ENCODE measurements at regions not wholly inside any gene's neighbourhood (a gene's known extent, or its start where the extent isn't known, plus 50 kb on each side); places are given as distances from the start of the nearest gene placed in this dataset.

DNA sequence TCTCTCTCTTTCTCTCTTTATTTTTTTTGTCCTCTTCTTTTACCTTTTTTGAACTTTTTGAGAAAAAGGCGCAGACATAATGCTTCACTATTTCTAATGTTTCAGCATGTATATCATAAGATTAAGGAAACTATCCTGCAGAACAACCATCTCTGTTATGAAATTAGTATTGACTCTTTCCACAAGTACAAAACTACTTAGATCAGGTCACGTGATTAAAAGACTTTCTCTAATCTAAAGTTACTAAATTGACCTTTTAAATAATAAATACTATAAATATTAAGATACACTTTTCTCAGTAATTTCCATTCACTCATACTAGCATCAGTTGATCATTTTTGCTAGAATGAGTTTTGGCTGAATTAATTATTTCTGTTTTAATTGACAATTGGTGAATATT is 844.5 kb upstream of the LRFN5 start:
- no peak overlapping the region for H2AFZ ChIP-seq (ENCODE audit: low read depth, low read length, severe bottlenecking)
- H3K4me3 ChIP-seq (ENCODE audit: insufficient read depth, low read length, poor library complexity, severe bottlenecking): no peak overlapping the region
- no peaks in the 10 kb centered on the region for H3K9me2 ChIP-seq (replicated peaks; ENCODE audit: insufficient read depth, low read length)
- H4K20me1 ChIP-seq (ENCODE audit: low read depth, low read length): no peaks in the 10 kb centered on the region
- no peak overlapping the region for H3K4me2 ChIP-seq (ENCODE audit: low read depth, low read length, poor library complexity, severe bottlenecking)
- H3K27ac ChIP-seq (ENCODE audit: low read depth, low read length): no peak overlapping the region
- no peaks in the 10 kb centered on the region for H3K9me3 ChIP-seq (ENCODE audit: insufficient read depth, low read length)
- H3K79me2 ChIP-seq (ENCODE audit: insufficient read depth, low read length): no peaks in the 10 kb centered on the region
- no peak overlapping the region for H3K9ac ChIP-seq (ENCODE audit: low read length)
- H3K36me3 ChIP-seq (ENCODE audit: low read length): no peaks in the 10 kb centered on the region
- TF ChIP-seq, protein P1, sequence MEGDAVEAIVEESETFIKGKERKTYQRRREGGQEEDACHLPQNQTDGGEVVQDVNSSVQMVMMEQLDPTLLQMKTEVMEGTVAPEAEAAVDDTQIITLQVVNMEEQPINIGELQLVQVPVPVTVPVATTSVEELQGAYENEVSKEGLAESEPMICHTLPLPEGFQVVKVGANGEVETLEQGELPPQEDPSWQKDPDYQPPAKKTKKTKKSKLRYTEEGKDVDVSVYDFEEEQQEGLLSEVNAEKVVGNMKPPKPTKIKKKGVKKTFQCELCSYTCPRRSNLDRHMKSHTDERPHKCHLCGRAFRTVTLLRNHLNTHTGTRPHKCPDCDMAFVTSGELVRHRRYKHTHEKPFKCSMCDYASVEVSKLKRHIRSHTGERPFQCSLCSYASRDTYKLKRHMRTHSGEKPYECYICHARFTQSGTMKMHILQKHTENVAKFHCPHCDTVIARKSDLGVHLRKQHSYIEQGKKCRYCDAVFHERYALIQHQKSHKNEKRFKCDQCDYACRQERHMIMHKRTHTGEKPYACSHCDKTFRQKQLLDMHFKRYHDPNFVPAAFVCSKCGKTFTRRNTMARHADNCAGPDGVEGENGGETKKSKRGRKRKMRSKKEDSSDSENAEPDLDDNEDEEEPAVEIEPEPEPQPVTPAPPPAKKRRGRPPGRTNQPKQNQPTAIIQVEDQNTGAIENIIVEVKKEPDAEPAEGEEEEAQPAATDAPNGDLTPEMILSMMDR (IDR thresholded peaks at IDR 0.05; ENCODE audit: insufficient read depth, low read length, poor library complexity, severe bottlenecking): no peak
- no peak for TF ChIP-seq EZH2phosphoT487 (conservative IDR thresholded peaks at IDR 0.05; ENCODE audit: low read length)
- no peaks in the 10 kb centered on the region for H3K27me3 ChIP-seq (ENCODE audit: low read length)
- H3F3A ChIP-seq (ENCODE audit: insufficient read depth): no peaks in the 10 kb centered on the region

DNA sequence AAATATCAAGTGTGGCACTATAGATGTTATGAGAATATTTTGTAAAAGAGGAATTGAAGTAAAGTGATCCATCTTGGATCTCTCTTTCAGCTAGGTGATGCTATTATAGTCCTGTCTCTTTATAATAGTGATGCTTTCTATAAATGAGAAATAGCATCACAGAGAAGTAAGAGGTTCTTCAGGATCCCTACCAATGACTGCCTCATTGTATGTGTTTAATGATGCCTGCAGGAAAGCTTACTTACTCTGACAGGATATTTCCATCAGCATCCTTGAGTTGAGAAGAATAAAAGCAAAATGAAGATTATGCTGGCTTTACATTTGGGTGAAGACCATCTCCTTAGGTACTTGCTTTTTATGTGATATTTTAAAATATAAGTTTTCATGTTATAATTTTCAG is 846.0 kb upstream of the LRFN5 start:
- Histone ChIP-seq H3K9ac (ENCODE audit: low read length) (no peak overlapping the region), H3K27ac (ENCODE audit: low read depth, low read length) (no peak overlapping the region), H2AFZ (ENCODE audit: low read depth, low read length, severe bottlenecking) (no peak overlapping the region), H3K36me3 (ENCODE audit: low read length) (no peaks in the 10 kb centered on the region), H3K27me3 (ENCODE audit: low read length) (no peaks in the 10 kb centered on the region), H3K9me2 (replicated peaks; ENCODE audit: insufficient read depth, low read length) (no peaks in the 10 kb centered on the region), H4K20me1 (ENCODE audit: low read depth, low read length) (no peaks in the 10 kb centered on the region), H3K79me2 (ENCODE audit: insufficient read depth, low read length) (no peaks in the 10 kb centered on the region), H3K4me3 (ENCODE audit: insufficient read depth, low read length, poor library complexity, severe bottlenecking) (no peak overlapping the region), H3K4me2 (ENCODE audit: low read depth, low read length, poor library complexity, severe bottlenecking) (no peak overlapping the region), H3F3A (ENCODE audit: insufficient read depth) (no peaks in the 10 kb centered on the region), H3K9me3 (ENCODE audit: insufficient read depth, low read length) (no peaks in the 10 kb centered on the region)
- no peak for TF ChIP-seq EZH2phosphoT487 (conservative IDR thresholded peaks at IDR 0.05; ENCODE audit: low read length)
- TF ChIP-seq, protein P1 (IDR thresholded peaks at IDR 0.05; ENCODE audit: insufficient read depth, low read length, poor library complexity, severe bottlenecking): no peak

DNA sequence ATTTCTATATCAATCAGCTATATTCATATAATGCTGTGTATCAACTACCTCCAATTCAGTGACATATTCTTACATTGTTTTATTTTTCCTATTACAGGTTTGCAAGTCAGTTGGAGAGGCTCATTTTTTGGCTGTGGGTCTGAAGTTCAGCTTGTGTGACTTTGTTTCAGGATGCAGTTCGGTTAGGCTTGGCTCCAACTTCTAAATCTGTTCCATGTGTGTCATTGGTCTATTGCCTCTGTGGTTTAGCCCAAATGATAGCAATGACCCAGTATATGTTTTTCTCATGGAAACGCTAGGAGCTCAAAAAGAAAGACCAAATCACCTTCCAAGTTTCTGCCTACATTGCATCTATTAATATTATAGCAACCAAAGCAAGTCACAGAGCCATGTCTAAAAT is 848.6 kb upstream of the LRFN5 start:
- no peaks in the 10 kb centered on the region for H3K9me3 ChIP-seq (ENCODE audit: insufficient read depth, low read length)
- no peak overlapping the region for H3K4me2 ChIP-seq (ENCODE audit: low read depth, low read length, poor library complexity, severe bottlenecking)
- H3K27me3 ChIP-seq (ENCODE audit: low read length): no peaks in the 10 kb centered on the region
- no peaks in the 10 kb centered on the region for H4K20me1 ChIP-seq (ENCODE audit: low read depth, low read length)
- no peak overlapping the region for H2AFZ ChIP-seq (ENCODE audit: low read depth, low read length, severe bottlenecking)
- no peaks in the 10 kb centered on the region for H3K79me2 ChIP-seq (ENCODE audit: insufficient read depth, low read length)
- no peaks in the 10 kb centered on the region for H3K9me2 ChIP-seq (replicated peaks; ENCODE audit: insufficient read depth, low read length)
- H3K4me3 ChIP-seq (ENCODE audit: insufficient read depth, low read length, poor library complexity, severe bottlenecking): no peak overlapping the region
- TF ChIP-seq, protein P1 (IDR thresholded peaks at IDR 0.05; ENCODE audit: insufficient read depth, low read length, poor library complexity, severe bottlenecking): no peak
- TF ChIP-seq EZH2phosphoT487 (conservative IDR thresholded peaks at IDR 0.05; ENCODE audit: low read length): no peak
- no peaks in the 10 kb centered on the region for H3F3A ChIP-seq (ENCODE audit: insufficient read depth)
- H3K27ac ChIP-seq (ENCODE audit: low read depth, low read length): no peak overlapping the region
- no peak overlapping the region for H3K9ac ChIP-seq (ENCODE audit: low read length)
- H3K36me3 ChIP-seq (ENCODE audit: low read length): no peaks in the 10 kb centered on the region
